ENCODE measurements at regions not wholly inside any gene's neighbourhood (a gene's known extent, or its start where the extent isn't known, plus 50 kb on each side); places are given as distances from the start of the nearest gene placed in this dataset.

DNA sequence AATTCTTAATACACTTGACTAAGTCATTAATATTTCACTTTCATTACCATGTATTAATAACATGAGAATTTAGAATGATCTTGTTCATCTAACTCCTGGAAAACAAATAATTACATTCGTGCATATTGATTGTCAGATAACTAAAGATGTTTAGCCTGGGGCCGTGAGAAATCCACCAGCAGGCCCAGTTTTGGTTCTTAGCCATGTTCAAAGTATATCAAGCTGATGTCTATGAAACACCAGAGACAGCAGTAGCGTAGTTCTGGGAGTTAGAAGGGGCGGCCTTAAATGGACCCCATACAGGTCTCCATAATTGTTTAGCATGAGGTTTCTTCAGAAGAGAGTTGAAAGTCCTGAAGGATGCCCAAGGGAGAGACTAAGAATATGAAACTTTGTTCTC lies 103.6 kb upstream of the DPH6 start:
- no peaks in the 10 kb centered on the region for H3K4me1 ChIP-seq (replicated peaks)
- no peaks in the 10 kb centered on the region for H3K27me3 ChIP-seq (replicated peaks; ENCODE audit: insufficient read depth)
- H3K36me3 ChIP-seq = no peaks in the 10 kb centered on the region
- intact Hi-C loops (cut with DNase I) = no loop called here
- TF ChIP-seq POLR2A (IDR thresholded peaks at IDR 0.05) (no peak), POLR2AphosphoS5 (IDR thresholded peaks at IDR 0.05) (no peak)
- TF ChIP-seq, protein P1, sequence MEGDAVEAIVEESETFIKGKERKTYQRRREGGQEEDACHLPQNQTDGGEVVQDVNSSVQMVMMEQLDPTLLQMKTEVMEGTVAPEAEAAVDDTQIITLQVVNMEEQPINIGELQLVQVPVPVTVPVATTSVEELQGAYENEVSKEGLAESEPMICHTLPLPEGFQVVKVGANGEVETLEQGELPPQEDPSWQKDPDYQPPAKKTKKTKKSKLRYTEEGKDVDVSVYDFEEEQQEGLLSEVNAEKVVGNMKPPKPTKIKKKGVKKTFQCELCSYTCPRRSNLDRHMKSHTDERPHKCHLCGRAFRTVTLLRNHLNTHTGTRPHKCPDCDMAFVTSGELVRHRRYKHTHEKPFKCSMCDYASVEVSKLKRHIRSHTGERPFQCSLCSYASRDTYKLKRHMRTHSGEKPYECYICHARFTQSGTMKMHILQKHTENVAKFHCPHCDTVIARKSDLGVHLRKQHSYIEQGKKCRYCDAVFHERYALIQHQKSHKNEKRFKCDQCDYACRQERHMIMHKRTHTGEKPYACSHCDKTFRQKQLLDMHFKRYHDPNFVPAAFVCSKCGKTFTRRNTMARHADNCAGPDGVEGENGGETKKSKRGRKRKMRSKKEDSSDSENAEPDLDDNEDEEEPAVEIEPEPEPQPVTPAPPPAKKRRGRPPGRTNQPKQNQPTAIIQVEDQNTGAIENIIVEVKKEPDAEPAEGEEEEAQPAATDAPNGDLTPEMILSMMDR (IDR thresholded peaks at IDR 0.05) = no peak
- no peak for DNase-seq (ENCODE audit: low spot score)
- WGBS = 87% methylated on average over 4 of the region's 4 CpGs
- no peak overlapping the region for H3K27ac ChIP-seq
- no peaks in the 10 kb centered on the region for H3K9me3 ChIP-seq
- no peak overlapping the region for H3K4me3 ChIP-seq

DNA sequence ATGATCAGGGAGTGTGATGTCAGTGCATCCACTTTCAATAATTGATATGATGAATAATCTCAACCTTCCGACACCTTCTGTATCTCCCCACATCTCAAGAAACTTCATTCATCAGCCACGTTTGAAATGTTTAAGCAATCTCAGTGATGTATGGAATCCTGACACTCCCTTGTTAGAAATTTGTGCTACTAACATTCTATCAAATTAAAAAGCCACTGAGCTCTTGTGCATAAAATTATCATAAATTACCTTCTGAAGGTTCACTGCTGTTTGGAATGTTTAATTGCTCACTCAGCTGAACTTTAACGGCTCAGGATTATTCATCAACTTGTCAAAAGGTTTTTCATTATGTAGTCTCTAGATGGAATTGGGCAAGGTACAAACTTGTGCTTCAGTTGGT lies 108.4 kb upstream of the DPH6 start:
- no peaks in the 10 kb centered on the region for H3K9me3 ChIP-seq
- no peaks in the 10 kb centered on the region for H3K4me1 ChIP-seq (replicated peaks)
- intact Hi-C loops (cut with DNase I) = no loop called here
- DNase-seq (ENCODE audit: low spot score) = no peak
- H3K4me3 ChIP-seq = no peak overlapping the region
- no peaks in the 10 kb centered on the region for H3K36me3 ChIP-seq
- no peak overlapping the region for H3K27ac ChIP-seq
- no peaks in the 10 kb centered on the region for H3K27me3 ChIP-seq (replicated peaks; ENCODE audit: insufficient read depth)
- 64% methylated on average over 3 of the region's 3 CpGs for WGBS
- TF ChIP-seq, protein P1 (IDR thresholded peaks at IDR 0.05) = no peak
- no peak for TF ChIP-seq POLR2AphosphoS5 (IDR thresholded peaks at IDR 0.05)
- TF ChIP-seq POLR2A (IDR thresholded peaks at IDR 0.05) = no peak

GRCh38 chr15:35657679-35658311 lies 111.8 kb upstream of the DPH6 start:
- no peak for DNase-seq (ENCODE audit: low spot score)
- no peaks in the 10 kb centered on the region for H3K9me3 ChIP-seq
- TF ChIP-seq, protein P1 (IDR thresholded peaks at IDR 0.05) = no peak
- TF ChIP-seq POLR2AphosphoS5 (IDR thresholded peaks at IDR 0.05) = no peak
- TF ChIP-seq POLR2A (IDR thresholded peaks at IDR 0.05) = no peak

DNA sequence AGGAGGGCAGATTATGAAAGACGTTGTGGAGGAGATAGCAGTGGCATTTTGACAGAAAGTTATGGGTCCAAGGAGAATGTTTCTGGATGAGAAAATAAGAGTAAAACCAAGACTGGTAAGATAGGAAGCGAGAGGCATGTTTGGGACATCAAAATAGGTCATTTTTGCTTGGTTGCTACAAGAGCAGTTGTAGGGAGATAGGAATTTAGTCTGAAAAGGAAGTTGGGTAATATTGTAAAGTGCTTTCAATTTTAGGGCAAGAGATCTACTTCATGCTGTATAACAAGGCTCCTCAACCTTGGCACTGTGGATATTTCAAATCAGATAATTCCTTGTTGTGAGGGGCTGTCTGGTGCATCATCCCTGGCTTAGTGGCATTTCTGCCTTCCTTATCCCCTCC lies 118.0 kb upstream of the DPH6 start:
- H3K27ac ChIP-seq = no peak overlapping the region
- TF ChIP-seq, protein P1 (IDR thresholded peaks at IDR 0.05) = no peak
- no peak for TF ChIP-seq POLR2A (IDR thresholded peaks at IDR 0.05)
- no peak for TF ChIP-seq POLR2AphosphoS5 (IDR thresholded peaks at IDR 0.05)
- no peaks in the 10 kb centered on the region for H3K9me3 ChIP-seq
- no peak for DNase-seq (ENCODE audit: low spot score)
- WGBS = 82% methylated on average over 2 of the region's 2 CpGs
- H3K4me1 ChIP-seq (replicated peaks) = no peaks in the 10 kb centered on the region
- no peak overlapping the region for H3K4me3 ChIP-seq
- intact Hi-C loops (cut with DNase I) = loop anchor here (10.0 kb wide), 1 partner anchor 119 kb away; the partner anchor contains the start of gene DPH6
- no peaks in the 10 kb centered on the region for H3K27me3 ChIP-seq (replicated peaks; ENCODE audit: insufficient read depth)
- H3K36me3 ChIP-seq = no peaks in the 10 kb centered on the region

More at GRCh38 chr15:35657679-35658311, 111.8 kb upstream of the DPH6 start:
- Histone ChIP-seq H3K36me3 (no peaks in the 10 kb centered on the region), H3K4me3 (no peak overlapping the region), H3K27me3 (replicated peaks; ENCODE audit: insufficient read depth) (no peaks in the 10 kb centered on the region), H3K27ac (no peak overlapping the region), H3K4me1 (replicated peaks) (no peaks in the 10 kb centered on the region)
- intact Hi-C loops (cut with DNase I) = no loop called here
- WGBS = 77% methylated on average over 4 of the region's 4 CpGs

DNA sequence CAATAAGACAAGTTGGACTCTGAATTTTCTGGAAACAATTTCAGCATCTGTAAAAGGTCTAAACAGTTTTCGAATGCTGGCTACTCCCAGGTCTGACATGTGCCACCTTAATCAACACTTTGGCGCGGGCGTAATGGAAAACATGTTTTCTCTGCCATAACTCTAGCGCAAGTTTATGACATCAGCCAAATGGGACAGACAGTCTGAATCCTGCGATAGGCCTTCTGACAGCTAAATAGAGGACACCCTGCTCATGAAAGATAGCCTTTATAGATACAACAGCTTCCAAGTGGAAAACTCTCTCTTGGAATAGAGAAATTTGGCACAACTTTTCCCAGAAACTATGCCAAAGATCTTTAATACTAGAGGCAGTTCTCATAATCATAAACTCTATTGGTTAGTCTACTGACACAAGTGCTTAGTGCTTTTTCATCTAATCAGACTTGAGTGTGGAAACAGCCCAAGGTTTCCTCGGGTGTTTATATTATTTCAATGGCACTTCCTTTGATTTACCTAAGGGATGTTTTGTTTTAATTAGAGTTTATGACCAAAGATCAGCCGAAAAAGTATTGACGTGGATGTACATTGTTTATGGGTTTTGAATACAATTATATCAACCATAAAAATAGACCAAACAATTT lies 120.1 kb upstream of the DPH6 start:
- 42% methylated on average over 9 of the region's 9 CpGs for WGBS
- no peaks in the 10 kb centered on the region for H3K9me3 ChIP-seq
- no peaks in the 10 kb centered on the region for H3K4me1 ChIP-seq (replicated peaks)
- TF ChIP-seq POLR2A (IDR thresholded peaks at IDR 0.05) (no peak), POLR2AphosphoS5 (IDR thresholded peaks at IDR 0.05) (no peak)
- TF ChIP-seq, protein P1 (IDR thresholded peaks at IDR 0.05) = no peak
- intact Hi-C loops (cut with DNase I) = loop anchor here (10.0 kb wide), 1 partner anchor 121 kb away; the partner anchor contains the start of gene DPH6
- DNase-seq (ENCODE audit: low spot score) = no peak
- H3K27ac ChIP-seq = peak overlapping the region in 1 of 2 donors; percentile 31
- H3K4me3 ChIP-seq = no peak overlapping the region
- no peaks in the 10 kb centered on the region for H3K27me3 ChIP-seq (replicated peaks; ENCODE audit: insufficient read depth)
- no peaks in the 10 kb centered on the region for H3K36me3 ChIP-seq

All from prostate gland (tissue), 2 donors.